ENCODE measurements at regions not wholly inside any gene's neighbourhood (a gene's known extent, or its start where the extent isn't known, plus 50 kb on each side); places are given as distances from the start of the nearest gene placed in this dataset.

- Mint-ChIP-seq H3K36me3 (ENCODE audit: low read depth) (no peaks in the 10 kb centered on the region), H3K27ac (no peak overlapping the region), H3K4me3 (no peak overlapping the region), H3K9me3 (ENCODE audit: insufficient read depth) (no peaks in the 10 kb centered on the region), H3K4me1 (ENCODE audit: low read depth) (no peaks in the 10 kb centered on the region), H3K27me3 (ENCODE audit: low read depth) (peaks cover 9% of the 10 kb centered on the region)
- CTCF ChIA-PET: interaction anchor here (1.0 kb wide), 1 partner anchor 18 kb away, joined by 3 read pairs; no protein-coding TSS in a partner anchor
- DNase-seq (no peak), ATAC-seq (no peak)
- POLR2A ChIA-PET: no interaction called here
Observed at GRCh38 chr5:34505731-34506130, 150.4 kb upstream of the RAI14 start.

DNA sequence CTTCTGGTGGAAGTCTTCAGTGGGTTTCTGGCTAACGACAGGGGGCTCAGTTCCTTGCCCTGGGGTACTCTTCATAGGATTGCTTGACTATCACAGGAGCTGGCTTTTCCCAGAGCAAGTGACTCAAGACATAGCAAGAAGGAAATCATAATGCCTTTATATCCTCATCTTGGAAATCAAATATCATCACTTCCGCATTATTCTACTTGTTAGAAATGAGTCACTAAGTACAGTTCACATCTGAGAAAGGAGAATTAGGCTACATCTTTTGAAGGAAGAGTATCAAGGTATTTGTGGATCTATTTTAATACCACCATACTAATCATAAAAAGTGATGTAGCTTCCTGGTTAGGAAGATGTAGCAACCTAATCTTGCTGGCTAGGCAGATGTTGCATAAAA is 148.2 kb upstream of the RAI14 start:
- ChIA-PET CTCF (no interaction called here), POLR2A (no interaction called here)
- Mint-ChIP-seq H3K27ac (no peak overlapping the region), H3K36me3 (ENCODE audit: low read depth) (no peaks in the 10 kb centered on the region), H3K4me1 (ENCODE audit: low read depth) (no peaks in the 10 kb centered on the region), H3K27me3 (ENCODE audit: low read depth) (peaks cover 9% of the 10 kb centered on the region), H3K4me3 (no peak overlapping the region), H3K9me3 (ENCODE audit: insufficient read depth) (no peaks in the 10 kb centered on the region)
- ATAC-seq (no peak), DNase-seq (no peak)

DNA sequence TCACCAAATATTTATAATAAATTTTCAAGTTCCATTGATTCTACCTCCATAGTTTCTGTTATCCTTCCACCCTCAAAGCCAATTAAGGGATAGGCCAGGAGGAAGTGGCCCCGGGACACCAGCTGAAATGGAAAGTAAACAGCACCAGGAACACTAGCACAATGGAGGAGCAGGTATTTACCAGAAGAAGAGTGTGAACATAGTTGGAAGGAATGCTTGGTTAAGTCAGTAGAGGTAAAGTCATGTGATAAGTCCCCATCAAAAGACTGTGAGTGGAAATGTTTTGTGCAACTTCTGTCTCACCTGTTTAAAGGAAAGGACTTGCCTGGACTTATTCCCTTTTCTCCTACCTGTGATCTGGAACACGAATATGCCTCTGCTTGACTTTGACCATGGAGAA is 146.7 kb upstream of the RAI14 start:
- peaks cover 9% of the 10 kb centered on the region for H3K27me3 Mint-ChIP-seq (ENCODE audit: low read depth)

DNA sequence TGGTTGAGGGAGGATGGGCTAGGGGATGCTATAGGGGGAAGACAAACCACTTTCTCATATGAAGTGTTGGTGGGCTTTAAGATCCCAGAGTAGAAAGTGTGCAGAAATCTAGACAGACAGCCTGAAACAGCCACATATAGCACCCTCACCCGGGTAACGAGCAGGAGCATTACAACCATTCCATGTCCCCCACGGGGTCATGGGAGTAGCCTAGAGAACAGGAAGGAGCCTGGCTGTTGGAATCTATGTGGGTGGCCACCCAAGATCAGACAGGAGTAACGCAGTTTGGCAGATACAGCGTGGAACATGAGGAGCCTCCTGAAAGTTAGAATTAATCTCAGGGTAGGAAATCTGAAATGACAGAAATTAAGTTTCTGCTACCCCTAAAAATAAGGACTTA is 146.1 kb upstream of the RAI14 start:
- ChIA-PET CTCF (interaction anchor here (0.9 kb wide), 1 partner anchor 24 kb away, joined by 3 read pairs; no protein-coding TSS in a partner anchor), POLR2A (interaction anchor here (0.7 kb wide), 1 partner anchor 13 kb away, joined by 4 read pairs; no protein-coding TSS in a partner anchor)
- no peaks in the 10 kb centered on the region for H3K36me3 Mint-ChIP-seq (ENCODE audit: low read depth)
- H3K9me3 Mint-ChIP-seq (ENCODE audit: insufficient read depth): no peaks in the 10 kb centered on the region
- H3K27me3 Mint-ChIP-seq (ENCODE audit: low read depth): peaks cover 4% of the 10 kb centered on the region
- no peaks in the 10 kb centered on the region for H3K4me1 Mint-ChIP-seq (ENCODE audit: low read depth)
- no peak for ATAC-seq
- DNase-seq: no peak
- no peak overlapping the region for H3K27ac Mint-ChIP-seq
- H3K4me3 Mint-ChIP-seq: no peak overlapping the region

More for the DNA sequence above, 146.7 kb upstream of the RAI14 start:
- ChIA-PET POLR2A (no interaction called here), CTCF (interaction anchor here (1.4 kb wide), 1 partner anchor 23 kb away, joined by 3 read pairs; no protein-coding TSS in a partner anchor)
- Mint-ChIP-seq H3K36me3 (ENCODE audit: low read depth) (no peaks in the 10 kb centered on the region), H3K4me1 (ENCODE audit: low read depth) (no peaks in the 10 kb centered on the region), H3K27ac (no peak overlapping the region), H3K9me3 (ENCODE audit: insufficient read depth) (no peaks in the 10 kb centered on the region), H3K4me3 (no peak overlapping the region)
- DNase-seq: no peak
- ATAC-seq: no peak

DNA sequence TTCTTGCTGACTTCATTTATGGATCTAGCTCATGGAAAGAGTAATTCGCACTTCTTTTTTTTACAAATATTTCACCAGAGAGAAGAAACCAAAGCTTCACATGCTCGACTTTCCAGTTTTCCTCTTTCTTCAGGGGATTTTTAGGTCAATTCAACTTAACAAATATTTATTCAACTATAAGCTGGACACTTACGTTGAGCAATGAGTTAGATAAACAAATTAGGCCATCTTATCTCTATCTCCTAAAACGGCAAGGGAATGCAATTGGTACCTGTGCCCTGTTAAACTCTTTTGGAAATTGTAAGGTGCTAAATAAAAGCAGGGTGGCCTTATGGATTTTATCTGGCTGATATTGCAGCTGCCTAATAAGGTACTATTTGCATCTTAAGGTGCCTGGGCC is 145.1 kb upstream of the RAI14 start:
- no peak for ATAC-seq
- no peak overlapping the region for H3K4me3 Mint-ChIP-seq
- H3K27ac Mint-ChIP-seq: no peak overlapping the region
- no peaks in the 10 kb centered on the region for H3K9me3 Mint-ChIP-seq (ENCODE audit: insufficient read depth)
- no peaks in the 10 kb centered on the region for H3K4me1 Mint-ChIP-seq (ENCODE audit: low read depth)
- CTCF ChIA-PET: interaction anchor here (0.9 kb wide), 1 partner anchor 25 kb away, joined by 3 read pairs; no protein-coding TSS in a partner anchor
- POLR2A ChIA-PET: no interaction called here
- no peak for DNase-seq
- no peaks in the 10 kb centered on the region for H3K27me3 Mint-ChIP-seq (ENCODE audit: low read depth)
- H3K36me3 Mint-ChIP-seq (ENCODE audit: low read depth): no peaks in the 10 kb centered on the region

GRCh38 chr5:34511481-34511880 is 144.6 kb upstream of the RAI14 start:
- Mint-ChIP-seq H3K4me1 (ENCODE audit: low read depth) (no peaks in the 10 kb centered on the region), H3K4me3 (no peak overlapping the region), H3K9me3 (ENCODE audit: insufficient read depth) (no peaks in the 10 kb centered on the region), H3K36me3 (ENCODE audit: low read depth) (no peaks in the 10 kb centered on the region), H3K27me3 (ENCODE audit: low read depth) (peaks cover 1% of the 10 kb centered on the region), H3K27ac (no peak overlapping the region)
- ChIA-PET CTCF (no interaction called here), POLR2A (no interaction called here)
- ATAC-seq (no peak), DNase-seq (no peak)

DNA sequence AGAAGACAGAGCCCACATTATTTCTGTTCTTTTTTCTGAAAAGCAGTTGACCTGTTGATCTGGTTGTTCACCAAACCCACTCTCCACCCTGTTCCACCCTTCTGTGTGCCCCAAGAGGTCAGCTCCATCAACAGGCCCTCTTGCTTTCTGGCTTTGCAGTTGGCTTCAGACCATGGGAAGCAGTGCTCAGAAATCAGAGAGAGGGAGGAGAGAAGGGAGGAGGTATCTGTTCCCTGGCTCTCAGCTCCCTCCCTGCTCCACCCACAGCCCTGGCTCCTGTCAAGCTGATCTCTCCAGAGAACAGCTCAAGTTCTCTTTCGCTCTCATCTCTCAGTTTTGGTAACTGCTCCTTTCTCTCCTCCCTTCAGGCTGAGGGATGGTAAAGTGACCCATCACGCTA is 144.2 kb upstream of the RAI14 start:
- Mint-ChIP-seq H3K27ac (no peak overlapping the region), H3K4me3 (no peak overlapping the region), H3K36me3 (ENCODE audit: low read depth) (no peaks in the 10 kb centered on the region), H3K9me3 (ENCODE audit: insufficient read depth) (no peaks in the 10 kb centered on the region), H3K27me3 (ENCODE audit: low read depth) (peaks cover 6% of the 10 kb centered on the region), H3K4me1 (ENCODE audit: low read depth) (no peaks in the 10 kb centered on the region)
- ChIA-PET POLR2A (no interaction called here), CTCF (no interaction called here)
- ATAC-seq (no peak), DNase-seq (no peak)

DNA sequence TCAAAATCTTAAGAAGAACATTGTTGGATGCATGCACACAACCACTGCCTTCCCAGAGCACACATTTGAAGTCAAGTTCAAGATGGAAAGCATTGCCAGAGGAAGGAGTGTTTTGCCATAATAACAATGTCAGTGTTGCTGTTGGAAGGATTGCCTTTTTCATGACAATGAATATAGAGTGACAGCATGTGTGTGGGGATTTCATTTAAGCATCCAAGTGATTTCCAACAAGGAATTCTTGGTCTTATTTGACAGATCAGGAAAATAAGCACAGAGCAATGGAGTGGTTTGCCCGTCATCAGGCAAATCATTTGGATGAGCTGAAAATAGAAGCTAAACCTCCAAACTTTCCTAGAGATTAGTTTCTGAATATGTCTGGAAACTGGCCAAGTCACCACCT is 140.0 kb upstream of the RAI14 start:
- no peak for ATAC-seq
- H3K36me3 Mint-ChIP-seq (ENCODE audit: low read depth): no peaks in the 10 kb centered on the region
- ChIA-PET CTCF (no interaction called here), POLR2A (no interaction called here)
- H3K4me3 Mint-ChIP-seq: no peak overlapping the region
- no peaks in the 10 kb centered on the region for H3K4me1 Mint-ChIP-seq (ENCODE audit: low read depth)
- peaks cover 13% of the 10 kb centered on the region for H3K27me3 Mint-ChIP-seq (ENCODE audit: low read depth)
- no peak for DNase-seq
- H3K27ac Mint-ChIP-seq: no peak overlapping the region
- H3K9me3 Mint-ChIP-seq (ENCODE audit: insufficient read depth): no peaks in the 10 kb centered on the region

- ChIA-PET CTCF (no interaction called here), POLR2A (no interaction called here)
- Mint-ChIP-seq H3K27ac (no peak overlapping the region), H3K9me3 (ENCODE audit: insufficient read depth) (no peaks in the 10 kb centered on the region), H3K36me3 (ENCODE audit: low read depth) (no peaks in the 10 kb centered on the region), H3K4me1 (ENCODE audit: low read depth) (no peaks in the 10 kb centered on the region), H3K27me3 (ENCODE audit: low read depth) (peaks cover 13% of the 10 kb centered on the region), H3K4me3 (no peak overlapping the region)
- ATAC-seq: no peak
- DNase-seq: no peak
Observed at GRCh38 chr5:34516686-34517085, 139.4 kb upstream of the RAI14 start.

- ATAC-seq (no peak), DNase-seq (no peak)
- ChIA-PET POLR2A (no interaction called here), CTCF (no interaction called here)
- H3K4me3 Mint-ChIP-seq: no peak overlapping the region
- H3K27ac Mint-ChIP-seq: no peak overlapping the region
- no peaks in the 10 kb centered on the region for H3K4me1 Mint-ChIP-seq (ENCODE audit: low read depth)
- H3K9me3 Mint-ChIP-seq (ENCODE audit: insufficient read depth): no peaks in the 10 kb centered on the region
- H3K36me3 Mint-ChIP-seq (ENCODE audit: low read depth): no peaks in the 10 kb centered on the region
- peaks cover 13% of the 10 kb centered on the region for H3K27me3 Mint-ChIP-seq (ENCODE audit: low read depth)
Observed at GRCh38 chr5:34517249-34517648, 138.9 kb upstream of the RAI14 start.

DNA sequence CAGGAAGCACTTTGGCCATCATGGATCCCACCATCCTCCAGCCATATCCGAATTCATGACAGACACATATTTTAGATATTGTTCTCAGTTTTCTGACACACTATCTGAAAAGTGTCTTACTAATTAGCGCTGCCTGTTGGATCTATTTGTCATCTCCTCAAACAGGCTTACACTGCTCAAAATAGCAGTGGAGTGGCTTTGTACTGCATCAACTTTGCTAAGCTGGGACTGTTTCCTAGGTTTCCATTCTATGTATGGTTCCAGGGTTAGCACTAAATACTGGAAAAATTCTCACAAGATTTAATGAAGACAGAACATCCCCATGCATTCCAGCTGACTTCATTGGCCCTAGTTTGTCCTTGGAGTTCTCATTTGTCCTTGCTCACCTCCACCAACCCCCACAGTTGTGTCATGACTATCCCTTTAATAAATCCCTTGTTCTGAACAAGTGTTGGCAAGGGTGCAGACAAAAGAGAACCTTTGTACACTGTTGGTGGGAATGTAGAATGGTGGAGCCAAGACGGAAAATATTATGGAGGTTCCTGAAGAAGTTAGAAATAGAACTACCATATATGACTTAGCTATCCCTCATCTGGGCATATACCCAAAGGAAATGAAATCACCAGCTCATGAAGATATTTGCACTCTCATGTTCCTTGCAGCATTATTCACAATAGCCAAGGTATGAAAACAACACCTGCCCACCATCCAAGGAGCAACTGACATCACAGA is 136.5 kb upstream of the RAI14 start:
- peaks cover 4% of the 10 kb centered on the region for H3K4me1 Mint-ChIP-seq (ENCODE audit: low read depth)
- no peak overlapping the region for H3K27ac Mint-ChIP-seq
- peaks cover 13% of the 10 kb centered on the region for H3K27me3 Mint-ChIP-seq (ENCODE audit: low read depth)
- no peak overlapping the region for H3K4me3 Mint-ChIP-seq
- DNase-seq (no peak), ATAC-seq (no peak)
- CTCF ChIA-PET: interaction anchor here (1.5 to 1.7 kb wide), 2 partner anchors 34 to 378 kb away, joined by 4 to 5 read pairs; no protein-coding TSS in a partner anchor
- POLR2A ChIA-PET: no interaction called here
- H3K9me3 Mint-ChIP-seq (ENCODE audit: insufficient read depth): no peaks in the 10 kb centered on the region
- H3K36me3 Mint-ChIP-seq (ENCODE audit: low read depth): no peaks in the 10 kb centered on the region

DNA sequence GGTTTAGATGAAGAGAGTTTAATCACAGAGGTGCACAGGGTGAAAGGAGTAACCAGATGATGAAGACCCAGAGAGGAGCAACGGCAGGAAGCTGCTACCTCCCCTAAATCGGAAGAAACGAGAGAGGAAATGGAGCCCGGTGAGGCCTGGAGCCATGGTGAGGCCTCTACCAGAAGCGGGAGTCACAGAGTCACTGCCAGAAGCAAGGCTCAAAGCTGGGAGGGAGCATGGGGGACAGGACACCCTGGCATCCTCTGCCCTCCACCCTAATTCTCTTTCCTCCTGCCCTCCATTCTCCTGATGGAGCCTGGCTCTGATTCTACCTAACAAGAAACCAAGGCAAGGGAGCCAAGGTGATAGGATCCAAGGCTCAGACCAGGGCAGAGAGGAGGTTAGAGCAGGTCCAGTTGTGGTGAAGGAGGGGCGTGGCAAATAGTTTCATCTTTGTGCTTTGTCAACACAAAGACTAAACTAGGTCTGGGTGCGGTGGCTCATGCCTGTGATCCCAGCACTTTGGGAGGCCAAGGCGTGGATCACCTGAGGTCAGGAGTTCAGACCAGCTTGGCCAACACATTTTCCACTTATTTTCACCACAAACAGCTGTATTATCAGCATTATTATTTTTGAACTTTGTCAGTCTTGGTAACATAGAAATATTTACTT is 134.4 kb upstream of the RAI14 start:
- Mint-ChIP-seq H3K27ac (no peak overlapping the region), H3K27me3 (ENCODE audit: low read depth) (peaks cover 9% of the 10 kb centered on the region), H3K4me3 (no peak overlapping the region), H3K36me3 (ENCODE audit: low read depth) (no peaks in the 10 kb centered on the region), H3K9me3 (ENCODE audit: insufficient read depth) (no peaks in the 10 kb centered on the region), H3K4me1 (ENCODE audit: low read depth) (peaks cover 4% of the 10 kb centered on the region)
- ChIA-PET CTCF (interaction anchor here (2.5 kb wide), 1 partner anchor 377 kb away, joined by 32 read pairs; no protein-coding TSS in a partner anchor), POLR2A (no interaction called here)
- ATAC-seq: no peak
- DNase-seq: no peak

All from activated CD8-positive, alpha-beta T cell treated with anti-CD3 and anti-CD28 coated beads, Interleukin-2, amount 10 ng/mL, durations not matched to agents 7 days and 5 days (primary cell).